Fibroblast of skin of right biceps (primary cell): ENCODE measurements at regions not wholly inside any gene's neighbourhood (a gene's known extent, or its start where the extent isn't known, plus 50 kb on each side); places are given as distances from the start of the nearest gene placed in this dataset.
"Not testable (repeated sequence)": the region's sequence is repeated elsewhere in the genome, so short reads cannot be mapped to it uniquely, and the experiment has no call there.

Experiments
- DNase-seq: peaks from one replicate; pipeline ENCODE4 v3.0.0-alpha.2; 2013

GRCh38 chr2:21908712-21909380 lies 785.1 kb downstream of the TDRD15 start:
- DNase-seq, result not testable (repeated sequence)

GRCh38 chr2:21910832-21911507 lies 787.2 kb downstream of the TDRD15 start:
- DNase-seq, result no peak

GRCh38 chr2:21912405-21912804 lies 788.6 kb downstream of the TDRD15 start:
- no peak for DNase-seq

- DNase-seq, result no peak
These were observed 791.4 kb downstream of the TDRD15 start for GRCh38 chr2:21915201-21915600.

GRCh38 chr2:21916934-21917522 lies 793.3 kb downstream of the TDRD15 start:
- DNase-seq, result no peak

- DNase-seq, result no peak
These were observed 797.0 kb downstream of the TDRD15 start for GRCh38 chr2:21920721-21921120.

GRCh38 chr2:21924640-21925285 lies 801.0 kb downstream of the TDRD15 start:
- no peak for DNase-seq

GRCh38 chr2:21928292-21928691 lies 804.5 kb downstream of the TDRD15 start:
- DNase-seq, result no peak

GRCh38 chr2:21930226-21930625 lies 806.5 kb downstream of the TDRD15 start:
- peak; percentile 42 for DNase-seq

GRCh38 chr2:21939967-21940366 lies 816.2 kb downstream of the TDRD15 start:
- DNase-seq, result peak; percentile 78

GRCh38 chr2:21944536-21944935 lies 820.8 kb downstream of the TDRD15 start:
- DNase-seq, result no peak

GRCh38 chr2:21945658-21946057 lies 821.9 kb downstream of the TDRD15 start:
- no peak for DNase-seq

GRCh38 chr2:21947046-21947445 lies 823.3 kb downstream of the TDRD15 start:
- DNase-seq, result no peak

- peak; percentile 28 for DNase-seq
These were observed 842.4 kb downstream of the TDRD15 start for GRCh38 chr2:21966139-21966538.

GRCh38 chr2:21970971-21971370 lies 847.2 kb downstream of the TDRD15 start:
- no peak for DNase-seq

- DNase-seq, result no peak
These were observed 848.8 kb downstream of the TDRD15 start for GRCh38 chr2:21972586-21972985.

GRCh38 chr2:21981127-21981526 lies 857.4 kb downstream of the TDRD15 start:
- DNase-seq, result peak; percentile 1

GRCh38 chr2:21993002-21993401 lies 869.2 kb downstream of the TDRD15 start:
- DNase-seq, result no peak

- no peak for DNase-seq
These were observed 872.6 kb downstream of the TDRD15 start for GRCh38 chr2:21996339-21996738.

GRCh38 chr2:21999522-21999921 lies 875.8 kb downstream of the TDRD15 start:
- DNase-seq, result no peak

GRCh38 chr2:22002066-22002465 lies 878.3 kb downstream of the TDRD15 start:
- no peak for DNase-seq

- DNase-seq, result no peak
These were observed 879.5 kb downstream of the TDRD15 start for GRCh38 chr2:22003270-22003669.

GRCh38 chr2:22011048-22011447 lies 887.3 kb downstream of the TDRD15 start:
- no peak for DNase-seq
